Lower leg skin (tissue), 3 donors: ENCODE measurements at regions not wholly inside any gene's neighbourhood (a gene's known extent, or its start where the extent isn't known, plus 50 kb on each side); places are given as distances from the start of the nearest gene placed in this dataset.

Experiments used
- CTCF ChIP-seq, 3 donors: fragments of 450-650 bp; IDR thresholded peaks; one replicate each; pipeline ENCODE4 v1.5.1; 2016; ENCODE audit warnings: antibody characterized with exemption in 3 of 3, mild to moderate bottlenecking in 3 of 3, moderate library complexity in 2 of 3
- POLR2A ChIP-seq, 2 donors: fragments of 450-650 bp; IDR thresholded peaks; one replicate each; pipeline ENCODE4 v1.6.1; 2016 to 2017; ENCODE audit warnings: antibody characterized with exemption in 2 of 2, mild to moderate bottlenecking in 1 of 2, moderate library complexity in 1 of 2

- TF ChIP-seq CTCF (IDR thresholded peaks at IDR 0.05): no peak
- TF ChIP-seq POLR2A (IDR thresholded peaks at IDR 0.05): no peak
These were observed 498.9 kb downstream of the TTLL7 start for GRCh38 chr1:83499998-83500397.
